SW 1271 (cell line): ENCODE measurements at regions not wholly inside any gene's neighbourhood (a gene's known extent, or its start where the extent isn't known, plus 50 kb on each side); places are given as distances from the start of the nearest gene placed in this dataset.
"Not testable (repeated sequence)": the region's sequence is repeated elsewhere in the genome, so short reads cannot be mapped to it uniquely, and the experiment has no call there.

Experiments used
- DNase-seq, 2 experiments: peaks; one replicate each; lab custom pipeline; 2025; lab: John Stamatoyannopoulos, UW

DNA sequence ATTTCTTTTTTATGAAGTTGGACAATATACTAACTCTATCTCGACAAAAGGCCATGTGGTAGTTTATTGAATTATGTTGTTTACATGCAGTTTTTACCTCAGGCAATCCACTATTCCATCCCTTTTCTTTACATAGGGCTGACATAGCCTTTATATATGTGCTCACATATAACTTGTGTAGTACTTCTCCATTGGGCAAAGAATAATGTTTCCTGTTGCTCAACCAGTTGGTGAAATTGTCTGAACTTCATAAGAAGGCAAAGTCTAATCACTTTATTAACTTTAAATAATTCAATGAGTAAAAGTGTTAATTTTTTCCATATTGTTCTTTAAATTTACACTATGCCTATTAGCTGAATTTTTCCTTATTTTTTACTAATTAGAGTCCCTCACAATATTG lies 1272.1 kb downstream of the EPHA7 start:
- DNase-seq, result no peak

DNA sequence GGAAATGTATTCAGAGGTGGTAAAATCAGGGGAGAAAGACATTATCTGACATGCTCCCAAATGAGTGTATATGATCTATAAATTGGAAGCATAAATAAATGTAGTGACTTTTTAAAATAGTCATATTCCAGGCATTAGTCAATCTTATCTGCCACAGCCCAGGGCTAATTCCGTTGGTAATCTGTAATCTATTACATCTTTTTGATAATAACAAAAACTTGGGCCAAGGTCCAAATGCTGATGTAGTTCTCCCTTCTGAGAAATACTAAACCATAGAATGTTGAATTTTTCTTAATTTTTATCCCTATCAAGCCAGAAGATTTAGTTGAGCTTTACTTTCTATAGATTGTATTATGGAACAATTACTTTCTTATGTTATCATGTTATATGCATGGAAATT lies 1279.8 kb downstream of the EPHA7 start:
- no peak for DNase-seq

- no peak for DNase-seq
Measured at GRCh38 chr6:92132957-92133356, 1286.4 kb downstream of the EPHA7 start.

GRCh38 chr6:92132457-92132856 lies 1286.9 kb downstream of the EPHA7 start:
- DNase-seq, result no peak

DNA sequence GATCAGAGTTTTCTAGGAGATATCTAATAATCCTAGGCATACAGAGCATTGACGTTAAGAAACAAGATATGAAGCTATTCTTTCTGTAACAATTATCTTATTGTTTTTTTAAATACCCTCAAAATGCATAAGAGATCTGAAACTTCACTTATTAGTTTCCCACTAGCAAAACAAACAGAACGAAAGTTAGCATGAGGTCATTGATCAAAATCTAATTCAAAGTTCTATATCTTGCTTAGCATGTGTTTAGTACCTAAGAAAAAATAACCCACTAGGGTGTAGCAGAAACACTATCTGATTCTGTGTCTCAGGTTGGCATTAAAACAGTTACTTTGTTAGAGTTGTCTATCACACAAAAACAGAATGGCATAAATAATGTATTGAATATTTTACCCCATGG lies 1288.4 kb downstream of the EPHA7 start:
- no peak for DNase-seq

GRCh38 chr6:92126983-92127382 lies 1292.4 kb downstream of the EPHA7 start:
- no peak for DNase-seq

DNA sequence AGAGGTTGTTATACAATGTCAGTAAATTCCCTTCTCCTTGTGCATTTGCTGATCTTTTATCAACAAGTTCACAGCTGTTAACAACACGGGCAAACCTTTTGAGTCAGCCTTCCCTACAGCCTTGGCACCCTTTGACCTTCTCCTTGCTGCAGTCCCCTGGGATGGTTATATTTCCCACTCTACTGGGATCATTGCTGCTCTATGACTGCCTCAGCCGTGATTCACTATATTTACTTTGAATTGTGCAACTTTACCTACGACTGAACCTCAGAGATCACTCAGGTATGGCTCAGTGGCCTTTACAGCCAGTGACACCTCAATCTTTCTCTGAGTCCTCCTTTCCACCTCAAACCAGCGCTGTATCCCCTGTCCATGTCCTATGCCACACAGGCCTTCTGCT lies 1293.3 kb downstream of the EPHA7 start:
- no peak for DNase-seq

DNA sequence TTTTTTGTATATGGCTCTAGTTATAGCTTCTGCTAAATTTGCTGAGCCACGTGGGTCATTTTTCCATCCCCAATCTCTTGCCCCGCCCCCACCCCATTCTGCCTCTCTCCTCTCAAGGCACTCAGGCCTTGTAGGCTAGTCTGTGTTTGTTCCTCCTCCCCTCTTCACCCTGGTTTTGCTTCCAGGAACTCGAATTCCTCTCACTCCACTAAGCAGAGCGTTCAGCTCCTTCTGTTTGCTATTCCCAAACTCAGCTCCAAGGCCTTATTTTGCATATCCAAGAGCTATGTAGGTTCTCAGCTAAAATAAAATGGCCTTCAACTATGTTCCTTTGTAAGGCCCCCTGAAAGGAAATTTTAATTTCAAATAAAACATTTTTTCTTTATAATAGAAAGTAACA lies 1293.7 kb downstream of the EPHA7 start:
- no peak for DNase-seq

- no peak for DNase-seq
Measured at GRCh38 chr6:92124200-92124651, 1295.1 kb downstream of the EPHA7 start.

GRCh38 chr6:92122746-92123145 lies 1296.6 kb downstream of the EPHA7 start:
- no peak for DNase-seq

- DNase-seq, result no peak
Measured at GRCh38 chr6:92121228-92121627, 1298.1 kb downstream of the EPHA7 start.

- no peak for DNase-seq
Measured at GRCh38 chr6:92117800-92118199, 1301.6 kb downstream of the EPHA7 start.

- no peak for DNase-seq
Measured at GRCh38 chr6:92114797-92115196, 1304.6 kb downstream of the EPHA7 start.

DNA sequence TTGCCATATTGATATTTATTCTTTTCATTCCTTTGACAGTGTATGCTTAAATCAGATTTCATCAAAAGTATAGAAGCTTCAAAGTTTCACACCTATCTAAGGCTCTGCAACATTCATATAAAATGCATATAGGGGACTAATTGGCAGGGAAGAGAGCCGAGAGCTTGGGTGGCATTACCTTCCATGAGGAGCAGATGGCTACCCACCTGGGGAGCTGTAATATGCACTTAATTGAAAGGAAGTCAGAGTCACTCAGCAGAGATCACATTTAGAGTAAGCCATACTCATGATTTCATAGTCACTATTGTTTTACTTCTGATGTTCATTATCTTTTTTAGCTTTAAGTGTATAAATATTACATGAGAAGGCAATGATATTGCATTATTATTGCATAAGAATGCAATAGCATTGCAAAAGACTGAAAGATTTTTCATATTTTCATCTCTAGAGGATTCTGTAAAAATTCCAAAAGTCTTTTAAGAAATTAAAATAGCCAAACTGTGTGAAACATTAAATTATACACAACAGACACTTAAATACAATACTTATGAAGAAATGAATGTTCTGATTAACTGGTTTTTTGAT lies 1305.2 kb downstream of the EPHA7 start:
- DNase-seq, result no peak

DNA sequence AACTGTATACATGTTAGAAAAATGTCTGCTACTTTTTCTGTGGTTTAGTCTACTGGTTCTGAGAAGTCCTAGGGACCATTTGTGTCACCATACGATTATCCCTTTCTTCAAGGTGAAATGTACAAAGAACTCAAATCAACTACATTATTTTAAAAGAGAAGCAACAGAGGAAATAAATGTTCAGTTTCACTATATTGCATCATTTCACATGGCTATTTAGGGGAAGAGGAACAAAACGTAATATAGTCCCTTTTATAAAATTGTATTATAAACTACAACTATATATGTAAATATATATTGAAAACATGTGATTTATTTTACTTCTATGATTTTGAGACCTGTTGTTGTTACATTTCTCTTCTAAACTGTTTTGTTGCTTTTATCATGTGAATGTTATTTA lies 1308.0 kb downstream of the EPHA7 start:
- no peak for DNase-seq

DNA sequence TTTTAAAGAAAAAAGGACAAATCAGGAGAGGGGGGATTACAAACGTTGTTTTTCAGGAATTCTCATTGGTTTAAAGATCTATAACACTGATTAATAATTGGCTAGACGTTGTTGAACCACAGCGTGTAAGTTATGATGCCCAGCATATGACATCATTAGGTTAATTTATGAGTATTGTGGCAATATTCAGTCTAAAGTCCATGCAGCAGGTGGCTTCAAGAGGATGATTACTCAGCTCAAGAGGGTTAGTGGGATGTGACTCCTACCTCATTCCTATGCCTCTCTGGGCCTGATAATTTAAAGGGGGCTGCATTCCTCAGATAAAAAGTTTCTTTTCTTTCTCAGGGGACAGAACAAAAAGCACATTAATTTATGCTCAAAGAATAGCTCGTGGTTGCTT lies 1309.0 kb downstream of the EPHA7 start:
- no peak for DNase-seq

- DNase-seq, result no peak
Measured at GRCh38 chr6:92109956-92110355, 1309.4 kb downstream of the EPHA7 start.

DNA sequence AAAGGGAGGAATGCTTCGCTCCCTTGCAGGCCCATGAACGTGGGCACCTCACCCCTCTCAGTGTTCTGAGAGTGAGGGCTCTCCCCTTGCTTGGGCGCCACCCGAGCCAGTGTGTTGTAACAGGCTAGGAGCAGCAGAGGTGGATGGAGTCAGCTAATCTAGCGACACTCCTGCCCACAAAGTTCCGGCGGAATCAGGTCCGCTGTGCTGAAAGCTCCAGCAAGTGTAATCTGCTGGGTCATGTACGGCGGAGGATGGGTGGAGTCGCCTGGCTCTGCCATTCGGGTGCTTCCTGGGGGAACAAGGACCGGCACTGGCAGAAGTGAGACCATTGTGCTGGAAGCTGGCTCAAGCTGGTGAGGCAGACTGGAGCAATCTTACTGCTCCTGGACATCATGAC lies 1310.1 kb downstream of the EPHA7 start:
- DNase-seq, result no peak

GRCh38 chr6:92086750-92087149 lies 1332.6 kb downstream of the EPHA7 start:
- no peak for DNase-seq

DNA sequence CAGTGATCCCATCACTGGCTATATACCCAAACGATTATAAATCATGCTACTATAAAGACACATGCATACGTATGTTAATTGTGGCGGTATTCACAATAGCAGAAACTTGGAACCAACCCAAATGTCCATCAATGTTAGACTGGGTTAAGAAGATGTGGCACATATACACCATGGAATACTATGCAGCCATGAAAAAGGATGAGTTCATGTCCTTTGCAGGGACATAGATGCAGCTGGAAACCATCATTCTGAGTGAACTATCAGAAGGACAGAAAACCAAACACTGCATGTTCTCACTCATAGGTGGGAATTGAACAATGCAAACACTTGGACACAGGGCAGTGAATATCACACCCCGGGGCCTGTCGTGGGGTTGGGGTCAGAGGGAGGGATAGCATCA lies 1335.4 kb downstream of the EPHA7 start:
- not testable (repeated sequence) for DNase-seq

GRCh38 chr6:92072387-92072786 lies 1347.0 kb downstream of the EPHA7 start:
- no peak for DNase-seq

DNA sequence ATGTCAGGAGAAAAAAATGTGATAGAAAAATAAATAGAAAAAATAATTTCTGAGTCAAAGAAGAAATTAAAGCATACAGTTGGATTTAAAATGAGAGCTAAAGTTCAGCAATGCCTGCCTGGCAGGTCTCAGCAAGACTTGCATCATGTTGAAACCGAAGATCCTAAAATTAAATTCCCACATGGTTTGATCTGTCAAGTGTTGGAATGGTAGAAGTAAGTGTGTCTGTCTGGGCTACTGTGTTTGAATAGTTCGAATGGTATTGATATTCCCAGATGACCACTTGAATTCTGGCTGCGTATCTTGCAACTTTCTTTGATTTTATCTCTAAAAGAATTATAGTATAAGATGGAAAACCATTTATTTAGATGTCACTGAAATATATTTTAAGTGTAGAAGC lies 1349.6 kb downstream of the EPHA7 start:
- no peak for DNase-seq

- DNase-seq, result no peak
Measured at GRCh38 chr6:92052513-92052912, 1366.8 kb downstream of the EPHA7 start.

- DNase-seq, result no peak
Measured at GRCh38 chr6:92050216-92050615, 1369.1 kb downstream of the EPHA7 start.

DNA sequence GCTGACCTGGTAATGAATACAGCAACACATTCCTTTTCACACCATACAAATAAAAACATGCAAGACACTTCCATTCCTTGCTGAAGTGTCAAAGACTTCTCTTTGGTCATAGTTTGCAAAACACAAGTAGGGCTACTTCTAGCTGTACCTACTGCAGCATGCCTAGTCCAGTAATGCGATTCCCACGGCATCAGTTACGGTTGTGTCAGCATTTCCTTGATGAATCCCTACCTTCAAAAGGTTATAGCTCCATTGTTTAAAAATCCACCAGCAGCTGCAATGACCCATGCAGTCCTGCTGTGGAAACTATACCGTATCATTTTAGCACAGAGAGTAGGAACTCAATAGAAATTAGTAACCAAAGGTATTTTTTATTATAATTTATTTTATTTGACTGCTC lies 1371.5 kb downstream of the EPHA7 start:
- no peak for DNase-seq
